WTC11 (cell line): ENCODE measurements at regions not wholly inside any gene's neighbourhood (a gene's known extent, or its start where the extent isn't known, plus 50 kb on each side); places are given as distances from the start of the nearest gene placed in this dataset.

Source experiments
- ATAC-seq: fragments of 200-7000 bp; cut with Tn5 transposase; 2 replicates; pipeline ENCODE4 v1.10.0; 2021; ENCODE audit warnings: mild to moderate bottlenecking, moderate library complexity
- CTCF ChIA-PET: fragments of 300-600 bp; sonication (Branson Sonifier 250); formaldehyde crosslinking; loops from one replicate; lab custom pipeline; 2021; ENCODE audit warnings: antibody characterized with exemption; lab: Charles Lee
- POLR2A ChIA-PET: fragments of 350-600 bp; sonication (Branson Sonifier 250); formaldehyde crosslinking; loops from one replicate; lab custom pipeline; 2021; ENCODE audit warnings: antibody characterized with exemption; lab: Charles Lee
- DNase-seq: peaks from one replicate; pipeline ENCODE4 v3.0.0; 2021; ENCODE audit warnings: low spot score
- H3K27ac Mint-ChIP-seq: 2 replicates; pipeline ENCODE4 v1.8.0; 2021; ENCODE audit warnings: mixed read lengths
- H3K27me3 Mint-ChIP-seq: 2 replicates; pipeline ENCODE4 v1.8.0; 2021; ENCODE audit warnings: low read depth, mild to moderate bottlenecking, moderate library complexity, mixed read lengths
- H3K36me3 Mint-ChIP-seq: 2 replicates; pipeline ENCODE4 v1.8.0; 2021; ENCODE audit warnings: mixed read lengths
- H3K4me1 Mint-ChIP-seq: 2 replicates; pipeline ENCODE4 v1.8.0; 2022; ENCODE audit warnings: mixed read lengths
- H3K4me3 Mint-ChIP-seq: 2 replicates; pipeline ENCODE4 v1.8.0; 2021; ENCODE audit warnings: mild to moderate bottlenecking, moderate library complexity, mixed read lengths
- H3K9me3 Mint-ChIP-seq: 2 replicates; pipeline ENCODE4 v1.8.0; 2021; ENCODE audit warnings: mixed read lengths
- AR ChIP-seq: fragments of 250-450 bp; sonication (Bioruptor Pico); IDR thresholded peaks from 2 replicates; pipeline ENCODE4 v1.9.0; 2021; ENCODE audit warnings: mild to moderate bottlenecking
- ESRRA ChIP-seq: sonication (generic); formaldehyde crosslinking; IDR thresholded peaks from 2 replicates; pipeline ENCODE4 v1.8.1; 2022; ENCODE audit warnings: mild to moderate bottlenecking, missing genetic modification reagents, borderline replicate concordance
- GRHL2 ChIP-seq: fragments of 250-450 bp; sonication (Bioruptor Pico); IDR thresholded peaks from 2 replicates; pipeline ENCODE4 v1.8.0; 2022; ENCODE audit warnings: mild to moderate bottlenecking, moderate library complexity; ENCODE audit not compliant: insufficient replicate concordance, severe bottlenecking
- GTF2I ChIP-seq: fragments of 250-450 bp; sonication (Bioruptor Pico); conservative IDR thresholded peaks from 2 replicates; pipeline ENCODE4 v1.4.0; 2021; ENCODE audit warnings: mild to moderate bottlenecking
- MLX ChIP-seq: sonication (generic); formaldehyde crosslinking; IDR thresholded peaks from 2 replicates; pipeline ENCODE4 v1.8.1; 2023; ENCODE audit warnings: mild to moderate bottlenecking, missing genetic modification reagents, moderate library complexity
- PREB ChIP-seq: sonication (generic); formaldehyde crosslinking; IDR thresholded peaks from 2 replicates; pipeline ENCODE4 v1.8.1; 2022; ENCODE audit warnings: mild to moderate bottlenecking, missing genetic modification reagents, moderate library complexity, borderline replicate concordance
- SMAD3 ChIP-seq: sonication (generic); formaldehyde crosslinking; IDR thresholded peaks from 2 replicates; pipeline ENCODE4 v1.8.0; 2022; ENCODE audit warnings: missing genetic modification reagents, mild to moderate bottlenecking, borderline replicate concordance
- ZNF423 ChIP-seq: fragments of 250-450 bp; sonication (Bioruptor Pico); IDR thresholded peaks from 2 replicates; pipeline ENCODE4 v2.1.2; 2022; ENCODE audit warnings: mild to moderate bottlenecking, moderate library complexity
- ZNF532 ChIP-seq: fragments of 250-450 bp; sonication (Bioruptor Pico); IDR thresholded peaks from 2 replicates; pipeline ENCODE4 v1.9.0; 2021; ENCODE audit warnings: mild to moderate bottlenecking, borderline replicate concordance
- ZSCAN18 ChIP-seq: fragments of 250-450 bp; sonication (Bioruptor Pico); IDR thresholded peaks from 2 replicates; pipeline ENCODE4 v2.1.2; 2022; ENCODE audit warnings: mild to moderate bottlenecking, moderate library complexity
- TF ChIP-seq, protein P1 (sequence below): sonication (generic); formaldehyde crosslinking; IDR thresholded peaks from 2 replicates; pipeline ENCODE4 v1.8.0; 2022; ENCODE audit warnings: mild to moderate bottlenecking, missing genetic modification reagents
- TF ChIP-seq, protein P2 (sequence below): sonication (generic); formaldehyde crosslinking; IDR thresholded peaks from 2 replicates; pipeline ENCODE4 v1.8.1; 2023; ENCODE audit warnings: mild to moderate bottlenecking, moderate library complexity, missing genetic modification reagents
- TF ChIP-seq, protein P3 (sequence below): sonication (generic); formaldehyde crosslinking; IDR thresholded peaks from 2 replicates; pipeline ENCODE4 v1.8.1; 2023; ENCODE audit warnings: mild to moderate bottlenecking, missing genetic modification reagents, moderate library complexity
- TF ChIP-seq, protein P4 (sequence below): sonication (generic); formaldehyde crosslinking; conservative IDR thresholded peaks from 2 replicates; pipeline ENCODE4 v1.8.1; 2023; ENCODE audit warnings: mild to moderate bottlenecking, low read depth, missing genetic modification reagents, moderate library complexity
- TF ChIP-seq, protein P5 (sequence below): fragments of 200-600 bp; IDR thresholded peaks from 2 replicates; pipeline ENCODE4 v1.8.0; 2022; ENCODE audit warnings: antibody characterized with exemption

DNA sequence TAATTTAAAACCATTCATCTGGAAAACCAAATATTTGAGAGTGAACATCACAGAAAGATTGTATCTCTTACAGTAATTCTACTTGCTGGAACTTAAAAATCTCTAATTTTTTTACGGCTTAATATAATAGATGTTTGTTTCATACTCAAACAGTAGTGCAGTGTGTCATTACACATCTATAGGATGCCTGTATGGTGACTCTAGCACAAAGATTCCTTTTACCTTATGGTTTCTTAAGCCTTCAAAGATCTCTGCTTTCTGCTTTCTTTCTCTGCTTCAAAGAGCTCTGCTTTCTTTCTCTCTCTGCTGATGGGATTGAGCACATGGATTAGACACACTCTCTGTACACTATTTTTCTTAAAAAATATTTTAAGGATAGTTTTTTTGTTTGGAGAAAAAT is 374.0 kb upstream of the CDH9 start:
- TF ChIP-seq, protein P1, sequence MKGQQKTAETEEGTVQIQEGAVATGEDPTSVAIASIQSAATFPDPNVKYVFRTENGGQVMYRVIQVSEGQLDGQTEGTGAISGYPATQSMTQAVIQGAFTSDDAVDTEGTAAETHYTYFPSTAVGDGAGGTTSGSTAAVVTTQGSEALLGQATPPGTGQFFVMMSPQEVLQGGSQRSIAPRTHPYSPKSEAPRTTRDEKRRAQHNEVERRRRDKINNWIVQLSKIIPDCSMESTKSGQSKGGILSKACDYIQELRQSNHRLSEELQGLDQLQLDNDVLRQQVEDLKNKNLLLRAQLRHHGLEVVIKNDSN: no peak
- TF ChIP-seq AR (CRISPR knock-in tag): no peak

GRCh38 chr5:27406020-27406419 is 367.6 kb upstream of the CDH9 start:
- POLR2A ChIA-PET: no interaction called here

More for the DNA sequence above, 374.0 kb upstream of the CDH9 start:
- ChIA-PET CTCF (no interaction called here), POLR2A (no interaction called here)
- H3K27ac Mint-ChIP-seq: no peak overlapping the region
- H3K36me3 Mint-ChIP-seq: peaks cover 6% of the 10 kb centered on the region
- no peak overlapping the region for H3K4me3 Mint-ChIP-seq
- ATAC-seq (no peak), DNase-seq (no peak)
- no peaks in the 10 kb centered on the region for H3K27me3 Mint-ChIP-seq
- H3K9me3 Mint-ChIP-seq: peaks cover 14% of the 10 kb centered on the region
- H3K4me1 Mint-ChIP-seq: no peaks in the 10 kb centered on the region

More at GRCh38 chr5:27406020-27406419, 367.6 kb upstream of the CDH9 start:
- no peaks in the 10 kb centered on the region for H3K27me3 Mint-ChIP-seq
- CTCF ChIA-PET: no interaction called here
- TF ChIP-seq, protein P2, sequence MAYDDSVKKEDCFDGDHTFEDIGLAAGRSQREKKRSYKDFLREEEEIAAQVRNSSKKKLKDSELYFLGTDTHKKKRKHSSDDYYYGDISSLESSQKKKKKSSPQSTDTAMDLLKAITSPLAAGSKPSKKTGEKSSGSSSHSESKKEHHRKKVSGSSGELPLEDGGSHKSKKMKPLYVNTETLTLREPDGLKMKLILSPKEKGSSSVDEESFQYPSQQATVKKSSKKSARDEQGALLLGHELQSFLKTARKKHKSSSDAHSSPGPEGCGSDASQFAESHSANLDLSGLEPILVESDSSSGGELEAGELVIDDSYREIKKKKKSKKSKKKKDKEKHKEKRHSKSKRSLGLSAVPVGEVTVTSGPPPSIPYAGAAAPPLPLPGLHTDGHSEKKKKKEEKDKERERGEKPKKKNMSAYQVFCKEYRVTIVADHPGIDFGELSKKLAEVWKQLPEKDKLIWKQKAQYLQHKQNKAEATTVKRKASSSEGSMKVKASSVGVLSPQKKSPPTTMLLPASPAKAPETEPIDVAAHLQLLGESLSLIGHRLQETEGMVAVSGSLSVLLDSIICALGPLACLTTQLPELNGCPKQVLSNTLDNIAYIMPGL (CRISPR knock-in tag): no peak
- no peak for TF ChIP-seq MLX (CRISPR knock-in tag)
- no peak for TF ChIP-seq ZSCAN18
- no peak for TF ChIP-seq ZNF532 (CRISPR knock-in tag)
- TF ChIP-seq SMAD3: no peak
- TF ChIP-seq, protein P3, sequence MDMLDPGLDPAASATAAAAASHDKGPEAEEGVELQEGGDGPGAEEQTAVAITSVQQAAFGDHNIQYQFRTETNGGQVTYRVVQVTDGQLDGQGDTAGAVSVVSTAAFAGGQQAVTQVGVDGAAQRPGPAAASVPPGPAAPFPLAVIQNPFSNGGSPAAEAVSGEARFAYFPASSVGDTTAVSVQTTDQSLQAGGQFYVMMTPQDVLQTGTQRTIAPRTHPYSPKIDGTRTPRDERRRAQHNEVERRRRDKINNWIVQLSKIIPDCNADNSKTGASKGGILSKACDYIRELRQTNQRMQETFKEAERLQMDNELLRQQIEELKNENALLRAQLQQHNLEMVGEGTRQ (CRISPR knock-in tag): no peak
- no peak for TF ChIP-seq GRHL2 (CRISPR knock-in tag)
- TF ChIP-seq GTF2I (CRISPR knock-in tag): no peak
- TF ChIP-seq ZNF423 (CRISPR knock-in tag): no peak
- TF ChIP-seq, protein P4, sequence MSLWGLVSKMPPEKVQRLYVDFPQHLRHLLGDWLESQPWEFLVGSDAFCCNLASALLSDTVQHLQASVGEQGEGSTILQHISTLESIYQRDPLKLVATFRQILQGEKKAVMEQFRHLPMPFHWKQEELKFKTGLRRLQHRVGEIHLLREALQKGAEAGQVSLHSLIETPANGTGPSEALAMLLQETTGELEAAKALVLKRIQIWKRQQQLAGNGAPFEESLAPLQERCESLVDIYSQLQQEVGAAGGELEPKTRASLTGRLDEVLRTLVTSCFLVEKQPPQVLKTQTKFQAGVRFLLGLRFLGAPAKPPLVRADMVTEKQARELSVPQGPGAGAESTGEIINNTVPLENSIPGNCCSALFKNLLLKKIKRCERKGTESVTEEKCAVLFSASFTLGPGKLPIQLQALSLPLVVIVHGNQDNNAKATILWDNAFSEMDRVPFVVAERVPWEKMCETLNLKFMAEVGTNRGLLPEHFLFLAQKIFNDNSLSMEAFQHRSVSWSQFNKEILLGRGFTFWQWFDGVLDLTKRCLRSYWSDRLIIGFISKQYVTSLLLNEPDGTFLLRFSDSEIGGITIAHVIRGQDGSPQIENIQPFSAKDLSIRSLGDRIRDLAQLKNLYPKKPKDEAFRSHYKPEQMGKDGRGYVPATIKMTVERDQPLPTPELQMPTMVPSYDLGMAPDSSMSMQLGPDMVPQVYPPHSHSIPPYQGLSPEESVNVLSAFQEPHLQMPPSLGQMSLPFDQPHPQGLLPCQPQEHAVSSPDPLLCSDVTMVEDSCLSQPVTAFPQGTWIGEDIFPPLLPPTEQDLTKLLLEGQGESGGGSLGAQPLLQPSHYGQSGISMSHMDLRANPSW (CRISPR knock-in tag): no peak
- TF ChIP-seq ESRRA (CRISPR knock-in tag): no peak
- no peak for TF ChIP-seq PREB (CRISPR knock-in tag)
- TF ChIP-seq, protein P5, sequence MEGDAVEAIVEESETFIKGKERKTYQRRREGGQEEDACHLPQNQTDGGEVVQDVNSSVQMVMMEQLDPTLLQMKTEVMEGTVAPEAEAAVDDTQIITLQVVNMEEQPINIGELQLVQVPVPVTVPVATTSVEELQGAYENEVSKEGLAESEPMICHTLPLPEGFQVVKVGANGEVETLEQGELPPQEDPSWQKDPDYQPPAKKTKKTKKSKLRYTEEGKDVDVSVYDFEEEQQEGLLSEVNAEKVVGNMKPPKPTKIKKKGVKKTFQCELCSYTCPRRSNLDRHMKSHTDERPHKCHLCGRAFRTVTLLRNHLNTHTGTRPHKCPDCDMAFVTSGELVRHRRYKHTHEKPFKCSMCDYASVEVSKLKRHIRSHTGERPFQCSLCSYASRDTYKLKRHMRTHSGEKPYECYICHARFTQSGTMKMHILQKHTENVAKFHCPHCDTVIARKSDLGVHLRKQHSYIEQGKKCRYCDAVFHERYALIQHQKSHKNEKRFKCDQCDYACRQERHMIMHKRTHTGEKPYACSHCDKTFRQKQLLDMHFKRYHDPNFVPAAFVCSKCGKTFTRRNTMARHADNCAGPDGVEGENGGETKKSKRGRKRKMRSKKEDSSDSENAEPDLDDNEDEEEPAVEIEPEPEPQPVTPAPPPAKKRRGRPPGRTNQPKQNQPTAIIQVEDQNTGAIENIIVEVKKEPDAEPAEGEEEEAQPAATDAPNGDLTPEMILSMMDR: no peak
- no peaks in the 10 kb centered on the region for H3K36me3 Mint-ChIP-seq
- ATAC-seq (no peak), DNase-seq (no peak)
- H3K9me3 Mint-ChIP-seq: peaks cover 4% of the 10 kb centered on the region; the same call in 1 of the 2 replicates
- H3K27ac Mint-ChIP-seq: no peak overlapping the region
- no peak overlapping the region for H3K4me3 Mint-ChIP-seq
- H3K4me1 Mint-ChIP-seq: no peaks in the 10 kb centered on the region
